Stimulated activated CD4-positive, alpha-beta T cell treated with anti-CD3 and anti-CD28 coated beads, Interleukin-1b, Interleukin-23, amount 100 ng/mL, for 48 hours (primary cell): ENCODE measurements at regions not wholly inside any gene's neighbourhood (a gene's known extent, or its start where the extent isn't known, plus 50 kb on each side); places are given as distances from the start of the nearest gene placed in this dataset.
"Not testable (repeated sequence)": the region's sequence is repeated elsewhere in the genome, so short reads cannot be mapped to it uniquely, and the experiment has no call there.

ENCODE experiments used
- DNase-seq: peaks from one replicate; pipeline ENCODE4 v3.0.0-alpha.2; 2020

GRCh38 chr1:234838182-234838581 is 228.2 kb upstream of the IRF2BP2 start:
- no peak for DNase-seq

- DNase-seq, result no peak
These were observed 227.7 kb upstream of the IRF2BP2 start for GRCh38 chr1:234837713-234838112.

GRCh38 chr1:234836776-234837357 is 226.9 kb upstream of the IRF2BP2 start:
- DNase-seq, result no peak

GRCh38 chr1:234836045-234836681 is 226.2 kb upstream of the IRF2BP2 start:
- DNase-seq, result no peak

- no peak for DNase-seq
These were observed 225.3 kb upstream of the IRF2BP2 start for GRCh38 chr1:234835239-234835638.

DNA sequence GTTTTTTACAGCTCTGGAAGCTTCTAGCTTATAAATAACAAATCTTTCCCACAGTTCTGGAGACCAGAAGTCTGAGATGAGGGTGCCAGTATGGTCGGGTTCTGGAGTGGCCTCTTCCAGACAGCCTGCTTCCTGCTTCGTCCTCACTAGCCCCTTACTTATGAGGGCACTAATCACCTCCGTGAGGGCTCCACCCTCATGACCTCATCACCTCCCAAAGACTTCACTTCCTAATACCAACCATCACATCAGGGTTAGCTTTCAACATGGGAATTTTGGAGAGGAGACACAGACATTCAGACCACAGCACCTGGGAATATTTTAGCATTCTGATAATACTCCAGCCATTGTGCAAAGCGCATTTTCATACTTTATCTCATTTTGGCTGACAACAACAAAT is 223.7 kb upstream of the IRF2BP2 start:
- no peak for DNase-seq

DNA sequence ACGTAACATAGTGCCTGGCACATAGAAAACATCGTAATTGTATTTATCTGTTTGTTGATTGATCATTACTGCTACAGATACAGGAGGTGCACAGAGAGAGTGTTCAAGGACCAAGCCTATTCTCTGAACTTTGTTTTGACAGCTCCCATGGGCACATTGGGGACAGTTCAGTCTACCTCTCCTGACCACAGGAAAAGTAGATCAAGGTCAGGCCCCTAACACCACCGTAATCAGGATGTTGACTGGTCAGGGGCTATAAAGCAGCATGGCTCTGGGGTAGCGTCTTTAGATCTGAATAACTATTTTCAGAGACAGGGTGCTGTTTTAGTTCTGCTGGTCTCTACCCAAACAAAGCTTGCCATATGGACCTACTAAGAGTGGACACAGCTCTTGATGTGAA is 223.1 kb upstream of the IRF2BP2 start:
- no peak for DNase-seq

DNA sequence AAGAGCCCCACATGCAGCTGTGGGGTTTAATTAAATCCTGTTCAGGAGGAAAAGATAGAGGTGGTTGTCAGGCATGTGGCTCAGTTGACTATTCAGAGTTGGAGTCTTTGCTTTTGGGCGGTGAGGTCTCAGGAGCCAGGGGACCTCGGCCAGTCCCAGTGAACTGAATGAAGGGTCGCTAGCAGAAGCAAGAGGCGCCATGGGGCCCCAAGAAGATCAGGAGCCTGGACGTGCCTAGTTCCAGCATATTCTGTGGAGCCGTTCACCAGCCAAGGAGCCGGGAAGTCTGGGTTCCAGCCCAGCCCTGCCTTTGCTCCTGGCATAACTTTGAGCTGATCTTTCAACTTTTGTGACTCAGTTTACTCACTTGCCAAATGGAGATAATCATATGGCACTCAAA is 217.7 kb upstream of the IRF2BP2 start:
- no peak for DNase-seq

DNA sequence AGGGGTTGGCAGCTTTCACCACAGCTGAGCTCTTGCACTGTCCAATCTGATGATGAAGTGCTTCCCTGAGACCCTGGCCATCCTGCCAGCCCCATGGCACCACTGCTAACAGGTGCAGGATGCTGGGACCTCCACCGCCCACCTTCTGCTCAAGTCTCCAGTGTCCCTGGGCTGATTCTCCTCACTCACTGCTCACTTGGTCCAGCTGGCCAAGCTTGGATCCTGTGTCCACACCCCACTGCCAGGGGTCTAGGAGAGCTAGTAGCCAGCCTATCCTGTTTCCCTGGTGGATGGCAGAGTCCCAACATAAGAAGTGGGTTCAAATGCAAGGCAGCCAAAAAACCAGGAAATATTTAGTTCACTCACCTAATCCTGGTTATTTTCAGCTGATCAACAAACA is 217.2 kb upstream of the IRF2BP2 start:
- DNase-seq, result no peak

- no peak for DNase-seq
These were observed 216.4 kb upstream of the IRF2BP2 start for GRCh38 chr1:234826352-234826751.

DNA sequence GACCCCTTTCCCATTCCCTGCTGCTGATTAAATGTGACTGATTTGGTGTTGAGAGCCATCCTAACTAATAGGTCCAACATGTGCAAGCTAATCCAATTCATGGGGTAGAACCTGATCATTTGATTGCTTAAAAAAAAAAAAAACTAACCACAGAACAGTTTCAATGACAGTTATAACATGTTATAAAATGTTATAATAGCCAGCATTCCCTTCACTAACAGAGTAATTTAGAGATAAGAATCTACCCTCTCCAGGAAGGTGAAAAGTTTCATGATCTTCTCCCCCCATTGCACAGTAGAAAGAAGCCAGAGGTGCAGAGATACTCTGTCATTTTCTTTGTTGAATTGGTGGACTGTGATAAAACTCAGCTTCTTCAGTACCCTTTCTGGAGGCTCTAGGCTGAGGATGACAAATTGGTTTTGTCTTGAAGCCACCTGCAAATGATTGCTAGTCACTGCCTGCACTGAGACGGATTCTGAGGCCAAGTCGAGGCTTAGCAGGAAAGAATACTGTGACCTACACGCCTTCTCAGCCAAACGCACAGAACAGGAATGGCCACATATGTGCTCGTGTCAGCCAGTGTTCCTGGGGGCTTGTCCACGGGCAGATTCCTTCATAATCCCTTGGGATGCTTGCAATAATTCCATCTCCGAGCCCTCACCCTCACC is 215.7 kb upstream of the IRF2BP2 start:
- no peak for DNase-seq

GRCh38 chr1:234824836-234825235 is 214.9 kb upstream of the IRF2BP2 start:
- DNase-seq, result not testable (repeated sequence)

DNA sequence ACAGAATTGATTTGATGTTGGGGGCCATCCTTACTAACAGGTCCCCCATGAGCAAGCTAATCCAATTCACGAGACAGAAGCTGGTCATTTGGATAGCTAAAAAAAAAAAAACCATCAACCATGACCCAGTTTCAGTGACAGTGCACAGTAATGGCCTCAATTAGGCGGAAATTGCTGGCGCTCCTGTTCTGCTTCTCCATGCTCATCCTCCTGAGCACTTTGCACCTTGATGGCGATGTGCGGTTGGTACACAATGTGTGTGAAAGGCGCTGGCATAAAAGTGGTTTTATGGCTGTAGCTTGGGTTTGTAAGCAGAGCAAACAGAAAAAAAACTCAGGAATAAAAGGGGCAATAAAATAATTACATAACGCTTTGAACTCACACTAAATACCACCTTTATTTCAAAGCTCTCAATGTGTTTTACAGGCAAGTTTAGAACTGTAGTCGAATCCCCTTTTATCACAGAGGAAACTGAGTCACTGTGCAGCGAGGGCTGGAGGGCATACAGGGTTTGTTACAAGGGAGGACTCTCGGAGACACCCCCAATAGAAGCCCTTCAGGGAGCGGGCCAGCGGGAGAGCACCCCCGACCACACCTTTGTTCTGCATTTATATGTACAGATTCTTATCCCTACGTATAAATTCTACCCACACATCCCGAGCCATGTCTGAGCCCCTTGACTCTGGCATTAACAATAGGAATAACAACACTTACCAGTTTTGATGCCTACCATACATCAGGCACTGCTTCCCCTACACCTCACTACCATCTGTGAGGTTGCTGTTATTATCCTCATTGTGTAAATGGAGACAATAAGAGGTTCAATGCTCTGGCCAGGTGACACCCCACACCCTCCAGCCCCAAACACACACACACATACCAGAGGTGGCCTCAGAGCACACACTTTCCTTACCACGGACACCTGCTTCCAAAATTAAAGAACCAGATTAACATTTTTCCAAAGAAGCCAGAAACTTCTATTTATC is 213.5 kb upstream of the IRF2BP2 start:
- no peak for DNase-seq

DNA sequence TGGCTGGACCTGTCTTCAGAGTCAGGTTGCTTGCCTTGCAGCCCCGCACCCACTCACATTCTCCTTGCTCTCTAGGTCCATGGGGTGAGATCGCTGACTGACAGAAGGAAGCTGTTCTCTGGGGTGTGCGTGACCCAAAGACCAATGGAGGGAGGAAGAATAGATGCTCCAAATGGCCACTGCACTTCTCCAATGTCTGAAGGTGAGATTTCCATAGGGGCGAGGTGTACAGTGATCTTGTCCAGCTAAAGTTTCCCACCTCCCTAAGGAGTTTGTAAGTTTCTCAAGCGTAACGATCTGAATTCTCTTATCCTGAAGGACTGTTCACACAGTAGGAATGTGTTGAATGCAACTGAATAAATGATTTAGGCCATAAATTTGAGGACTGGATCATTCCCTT is 211.9 kb upstream of the IRF2BP2 start:
- DNase-seq, result no peak

- no peak for DNase-seq
These were observed 210.6 kb upstream of the IRF2BP2 start for GRCh38 chr1:234820597-234820996.

DNA sequence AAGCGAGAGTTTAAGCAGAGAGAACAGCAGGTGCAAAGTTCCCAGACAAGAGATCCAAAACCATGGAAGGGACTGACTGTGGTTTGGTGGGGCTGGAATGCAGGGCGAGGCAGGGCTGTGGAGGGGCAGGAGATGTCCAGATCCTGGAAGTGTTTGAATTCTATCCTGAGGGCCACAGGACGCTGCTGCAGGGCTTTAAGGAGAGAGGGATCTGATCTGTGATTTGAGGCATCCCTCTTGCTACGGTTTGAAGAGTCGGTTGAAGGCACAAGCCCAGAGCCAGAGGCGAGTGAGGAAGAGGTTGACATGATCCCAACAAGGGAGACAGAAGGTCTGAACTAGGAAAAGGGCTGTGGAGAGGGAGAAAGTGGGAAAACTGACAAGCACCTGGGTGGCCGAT is 209.9 kb upstream of the IRF2BP2 start:
- DNase-seq, result not testable (repeated sequence)

GRCh38 chr1:234818040-234818387 is 208.0 kb upstream of the IRF2BP2 start:
- DNase-seq, result not testable (repeated sequence)

DNA sequence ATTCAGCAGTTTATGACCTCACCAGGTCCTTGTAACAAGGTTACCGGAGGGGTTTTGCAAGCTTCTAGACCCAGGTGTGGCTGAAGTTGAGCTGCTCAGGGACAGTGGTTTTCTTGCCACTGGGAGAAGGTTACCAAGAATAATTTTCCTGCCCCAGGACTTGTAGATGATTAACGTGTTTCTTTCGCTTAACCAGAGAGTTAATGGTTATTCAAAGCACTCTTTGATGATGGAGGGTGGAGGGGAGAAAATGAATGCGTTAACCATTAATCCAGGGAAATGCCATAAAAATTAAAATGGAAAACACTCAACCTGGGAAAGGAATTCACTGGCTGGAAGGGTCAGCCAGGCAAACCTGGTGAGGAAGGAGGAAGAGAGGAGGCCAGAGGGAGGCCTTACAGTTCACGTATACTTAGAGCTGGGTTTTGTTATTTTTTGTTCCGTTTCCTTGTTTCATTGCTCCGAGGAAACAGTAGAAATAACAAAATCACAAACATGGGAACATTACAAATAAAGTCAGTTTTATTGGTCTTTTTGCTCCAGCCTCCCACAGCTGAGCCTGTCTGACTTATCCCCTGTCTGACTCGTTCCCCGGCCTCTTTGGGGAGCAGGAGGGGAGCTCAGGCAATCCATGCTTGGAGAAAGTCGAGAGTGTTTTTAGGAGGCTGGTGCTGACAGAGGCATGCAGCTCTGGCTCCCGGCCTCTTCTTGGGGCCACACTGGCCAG is 207.5 kb upstream of the IRF2BP2 start:
- DNase-seq, result not testable (repeated sequence)

DNA sequence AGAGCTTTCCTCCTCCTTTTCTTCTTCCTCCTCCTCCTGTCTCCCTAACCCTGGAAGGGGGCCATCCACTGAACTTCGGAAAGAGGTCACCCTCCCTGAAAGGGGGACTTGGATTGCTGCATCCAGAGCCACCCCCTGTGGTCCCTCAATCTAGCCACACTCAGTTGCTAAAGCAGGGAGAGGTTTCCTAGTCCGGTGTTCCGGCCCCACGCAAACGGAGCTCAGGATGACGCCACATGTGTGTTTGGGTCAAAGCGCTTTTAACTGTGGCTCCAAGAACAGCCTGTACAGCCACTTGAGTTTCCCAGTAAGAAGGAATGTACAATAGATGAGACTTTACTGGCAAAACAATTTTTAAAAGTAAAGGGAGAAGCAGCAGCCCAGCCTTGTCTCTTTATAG is 206.9 kb upstream of the IRF2BP2 start:
- DNase-seq, result not testable (repeated sequence)

DNA sequence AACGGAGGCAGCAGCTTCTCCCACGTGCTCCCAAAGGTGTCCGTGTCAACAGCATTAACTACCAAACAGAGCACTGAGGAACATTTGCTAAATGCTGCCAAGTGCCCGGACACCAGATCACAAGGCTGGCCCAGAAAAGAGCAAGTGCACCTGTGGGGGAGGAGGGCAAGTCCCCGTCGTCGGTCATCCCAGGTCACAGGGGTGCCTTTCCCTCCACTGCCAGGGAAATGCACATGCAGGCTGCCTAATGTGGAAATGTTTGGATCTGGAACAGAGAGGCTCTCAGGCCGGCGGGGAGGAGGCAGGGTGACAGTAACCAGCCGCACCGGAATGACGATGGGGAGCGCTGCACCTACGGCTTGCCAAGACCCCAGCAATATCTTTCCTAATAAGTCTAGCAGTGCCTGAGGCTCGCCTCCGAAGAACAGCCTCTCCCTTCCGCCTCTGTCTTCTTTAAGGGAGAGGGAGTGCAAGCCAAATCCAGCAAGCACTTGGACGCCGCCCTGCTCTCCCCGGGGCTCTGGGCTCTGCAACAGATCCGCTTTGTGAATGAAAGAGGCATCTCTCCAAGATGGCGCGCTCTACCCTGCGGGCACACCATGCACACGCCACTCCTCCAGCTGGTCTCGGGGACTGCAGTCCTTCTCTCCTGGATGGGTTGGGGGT is 206.3 kb upstream of the IRF2BP2 start:
- DNase-seq, result not testable (repeated sequence)

DNA sequence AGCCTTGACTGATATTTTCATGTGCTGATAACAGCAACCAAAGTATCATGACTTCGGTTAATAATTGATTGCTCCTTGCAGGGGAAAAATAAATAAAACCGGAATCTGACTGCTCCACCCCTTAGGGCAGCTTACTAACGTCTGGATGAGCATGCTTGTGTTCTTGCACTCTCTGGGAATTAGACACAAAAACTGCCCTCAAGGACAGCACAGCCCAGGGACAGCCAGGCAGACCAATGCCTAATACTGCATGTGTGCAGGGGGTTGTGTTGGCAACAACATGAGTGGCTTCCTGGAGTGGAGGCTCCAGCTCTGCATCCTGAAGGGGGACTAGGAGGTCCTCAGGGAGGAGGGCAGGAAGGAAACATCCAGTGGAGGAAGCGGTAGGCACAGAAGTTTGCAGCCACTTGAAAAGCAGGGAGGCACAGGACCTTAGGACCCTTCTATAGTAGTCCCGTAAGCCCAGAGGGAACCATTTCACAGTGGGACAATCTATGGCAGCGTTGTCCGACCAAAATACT is 205.4 kb upstream of the IRF2BP2 start:
- DNase-seq, result not testable (repeated sequence)

- DNase-seq, result not testable (repeated sequence)
These were observed 204.3 kb upstream of the IRF2BP2 start for GRCh38 chr1:234814235-234814634.
